Midbrain (tissue), 1 donor: ENCODE measurements at regions not wholly inside any gene's neighbourhood (a gene's known extent, or its start where the extent isn't known, plus 50 kb on each side); places are given as distances from the start of the nearest gene placed in this dataset.

Experiments used
- DNase-seq: peaks from one replicate; lab custom pipeline; 2025; lab: John Stamatoyannopoulos, UW

- no peak for DNase-seq
Measured at GRCh38 chr9:107431461-107431860, 58.1 kb downstream of the KLF4 start.

GRCh38 chr9:107430071-107430470 is 59.5 kb downstream of the KLF4 start:
- DNase-seq, result no peak

GRCh38 chr9:107426126-107426525 is 63.4 kb downstream of the KLF4 start:
- DNase-seq, result no peak

- DNase-seq, result peak; percentile 46
Measured at GRCh38 chr9:107425101-107426025, 64.2 kb downstream of the KLF4 start.

GRCh38 chr9:107423540-107423939 is 66.0 kb downstream of the KLF4 start:
- no peak for DNase-seq

- peak; percentile 15 for DNase-seq
Measured at GRCh38 chr9:107422189-107423185, 67.1 kb downstream of the KLF4 start.

GRCh38 chr9:107410420-107410819 is 79.1 kb downstream of the KLF4 start:
- DNase-seq, result no peak

GRCh38 chr9:107409581-107410389 is 79.8 kb downstream of the KLF4 start:
- DNase-seq, result no peak

- no peak for DNase-seq
Measured at GRCh38 chr9:107407675-107408074, 81.9 kb downstream of the KLF4 start.

- no peak for DNase-seq
Measured at GRCh38 chr9:107405511-107405910, 84.1 kb downstream of the KLF4 start.

- no peak for DNase-seq
Measured at GRCh38 chr9:107404736-107405135, 84.8 kb downstream of the KLF4 start.

- no peak for DNase-seq
Measured at GRCh38 chr9:107404161-107404560, 85.4 kb downstream of the KLF4 start.

- no peak for DNase-seq
Measured at GRCh38 chr9:107397076-107398044, 92.2 kb downstream of the KLF4 start.

GRCh38 chr9:107394264-107394663 is 95.3 kb downstream of the KLF4 start:
- no peak for DNase-seq

- DNase-seq, result no peak
Measured at GRCh38 chr9:107390778-107391177, 98.8 kb downstream of the KLF4 start.

- DNase-seq, result no peak
Measured at GRCh38 chr9:107390279-107390678, 99.3 kb downstream of the KLF4 start.

- no peak for DNase-seq
Measured at GRCh38 chr9:107389617-107390071, 99.9 kb downstream of the KLF4 start.

GRCh38 chr9:107388890-107389289 is 100.7 kb downstream of the KLF4 start:
- DNase-seq, result no peak

- no peak for DNase-seq
Measured at GRCh38 chr9:107387409-107387808, 102.2 kb downstream of the KLF4 start.

- no peak for DNase-seq
Measured at GRCh38 chr9:107386396-107386795, 103.2 kb downstream of the KLF4 start.
